ENCODE measurements at regions not wholly inside any gene's neighbourhood (a gene's known extent, or its start where the extent isn't known, plus 50 kb on each side); places are given as distances from the start of the nearest gene placed in this dataset.
A peak's percentile ranks its signal among the peaks of the same experiment; 100 is the strongest.

- peak; percentile 53; the same call in 1 of the 2 replicates for TF ChIP-seq BORCS8-MEF2B (CRISPR knock-in tag; IDR thresholded peaks at IDR 0.05)
- peak; percentile 92 for TF ChIP-seq ZNF687 (CRISPR knock-in tag; IDR thresholded peaks at IDR 0.05)
- TF ChIP-seq FLYWCH1 (CRISPR knock-in tag; IDR thresholded peaks at IDR 0.05), result no peak
- no peak; the same call in 1 of the 2 replicates for TF ChIP-seq KLF6 (CRISPR knock-in tag; IDR thresholded peaks at IDR 0.05)
- no peak for TF ChIP-seq GPBP1L1 (CRISPR knock-in tag; IDR thresholded peaks at IDR 0.05)
- TF ChIP-seq ZNF777 (CRISPR knock-in tag; IDR thresholded peaks at IDR 0.05), result no peak
- 0 out of 2 replicates have a peak, but pooled peaks have one; percentile 9 for TF ChIP-seq AHR (CRISPR knock-in tag; IDR thresholded peaks at IDR 0.05)
- TF ChIP-seq IRF2 (CRISPR knock-in tag; IDR thresholded peaks at IDR 0.05), result peak; percentile 65; the same call in 1 of the 2 replicates
- 0 out of 2 replicates have a peak, but pooled peaks have one; percentile 36 for TF ChIP-seq RELA (CRISPR knock-in tag; IDR thresholded peaks at IDR 0.05)
- TF ChIP-seq TBX2 (CRISPR knock-in tag; IDR thresholded peaks at IDR 0.05; ENCODE audit: borderline replicate concordance), result peak; percentile 60; the same call in 1 of the 2 replicates
- no peak for TF ChIP-seq ZNF460 (CRISPR knock-in tag; IDR thresholded peaks at IDR 0.05; ENCODE audit: borderline replicate concordance)
- TF ChIP-seq ZNF607 (CRISPR knock-in tag; IDR thresholded peaks at IDR 0.05; ENCODE audit: borderline replicate concordance), result no peak
- TF ChIP-seq SRSF1 (optimal IDR thresholded peaks at IDR 0.05; ENCODE audit: low read depth, low read length), result no peak
- no peak for TF ChIP-seq AKNA (CRISPR knock-in tag; IDR thresholded peaks at IDR 0.05; ENCODE audit: borderline replicate concordance)
- no peak for TF ChIP-seq ZNF678 (CRISPR knock-in tag; IDR thresholded peaks at IDR 0.05)
- no peak; the same call in 1 of the 2 replicates for TF ChIP-seq RORA (CRISPR knock-in tag; IDR thresholded peaks at IDR 0.05)
Measured at GRCh38 chr6:167396659-167397490, 72.0 kb downstream of the TTLL2 start (continued).
